Neural cell (in vitro differentiated cells): ENCODE measurements at regions not wholly inside any gene's neighbourhood (a gene's known extent, or its start where the extent isn't known, plus 50 kb on each side); places are given as distances from the start of the nearest gene placed in this dataset.

Source experiments
- EP300 ChIP-seq: fragments of 450-650 bp; conservative IDR thresholded peaks from 2 replicates; pipeline ENCODE4 v1.6.1; 2014; ENCODE audit warnings: antibody characterized with exemption, mild to moderate bottlenecking, moderate library complexity; ENCODE audit not compliant: poor library complexity, severe bottlenecking
- EZH2 ChIP-seq: fragments of 200-600, 300-800 bp; shearing (Covaris generic), sonication (generic); IDR thresholded peaks from 2 replicates; pipeline ENCODE4 v1.6.1; 2014; ENCODE audit warnings: antibody characterized with exemption, low read length, borderline replicate concordance, mild to moderate bottlenecking; ENCODE audit not compliant: insufficient read depth, poor library complexity, severe bottlenecking
- MXI1 ChIP-seq: fragments of 450-650 bp; conservative IDR thresholded peaks from 2 replicates; pipeline ENCODE4 v1.6.1; 2014; ENCODE audit warnings: antibody characterized with exemption, mild to moderate bottlenecking; ENCODE audit not compliant: poor library complexity, severe bottlenecking
- POLR2AphosphoS5 ChIP-seq: IDR thresholded peaks from 2 replicates; pipeline ENCODE4 v1.6.1; 2012
- RAD21 ChIP-seq: fragments of 450-650 bp; conservative IDR thresholded peaks from 2 replicates; pipeline ENCODE4 v1.6.1; 2014; ENCODE audit warnings: antibody characterized with exemption, mild to moderate bottlenecking, moderate library complexity
- REST ChIP-seq: IDR thresholded peaks from 2 replicates; pipeline ENCODE4 v1.6.1; 2012; ENCODE audit warnings: borderline replicate concordance
- SMC3 ChIP-seq: fragments of 450-650 bp; conservative IDR thresholded peaks from 2 replicates; pipeline ENCODE4 v1.6.1; 2014; ENCODE audit warnings: antibody characterized with exemption, mild to moderate bottlenecking, moderate library complexity; ENCODE audit not compliant: poor library complexity
- TF ChIP-seq, protein P1 (sequence below): fragments of 450-650 bp; IDR thresholded peaks from 2 replicates; pipeline ENCODE4 v1.5.1; 2014; ENCODE audit warnings: antibody characterized with exemption, mild to moderate bottlenecking, moderate library complexity; ENCODE audit not compliant: poor library complexity, severe bottlenecking

GRCh38 chr4:72629540-72629939 is 60.5 kb upstream of the ADAMTS3 start:
- TF ChIP-seq, protein P1, sequence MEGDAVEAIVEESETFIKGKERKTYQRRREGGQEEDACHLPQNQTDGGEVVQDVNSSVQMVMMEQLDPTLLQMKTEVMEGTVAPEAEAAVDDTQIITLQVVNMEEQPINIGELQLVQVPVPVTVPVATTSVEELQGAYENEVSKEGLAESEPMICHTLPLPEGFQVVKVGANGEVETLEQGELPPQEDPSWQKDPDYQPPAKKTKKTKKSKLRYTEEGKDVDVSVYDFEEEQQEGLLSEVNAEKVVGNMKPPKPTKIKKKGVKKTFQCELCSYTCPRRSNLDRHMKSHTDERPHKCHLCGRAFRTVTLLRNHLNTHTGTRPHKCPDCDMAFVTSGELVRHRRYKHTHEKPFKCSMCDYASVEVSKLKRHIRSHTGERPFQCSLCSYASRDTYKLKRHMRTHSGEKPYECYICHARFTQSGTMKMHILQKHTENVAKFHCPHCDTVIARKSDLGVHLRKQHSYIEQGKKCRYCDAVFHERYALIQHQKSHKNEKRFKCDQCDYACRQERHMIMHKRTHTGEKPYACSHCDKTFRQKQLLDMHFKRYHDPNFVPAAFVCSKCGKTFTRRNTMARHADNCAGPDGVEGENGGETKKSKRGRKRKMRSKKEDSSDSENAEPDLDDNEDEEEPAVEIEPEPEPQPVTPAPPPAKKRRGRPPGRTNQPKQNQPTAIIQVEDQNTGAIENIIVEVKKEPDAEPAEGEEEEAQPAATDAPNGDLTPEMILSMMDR, result no peak
- no peak for TF ChIP-seq POLR2AphosphoS5
- no peak for TF ChIP-seq EZH2
- TF ChIP-seq MXI1, result no peak
- no peak for TF ChIP-seq RAD21
- TF ChIP-seq EP300, result no peak
- no peak for TF ChIP-seq REST
- no peak for TF ChIP-seq SMC3
